ENCODE measurements at regions not wholly inside any gene's neighbourhood (a gene's known extent, or its start where the extent isn't known, plus 50 kb on each side); places are given as distances from the start of the nearest gene placed in this dataset.

GRCh38 chr16:52896478-52897164 lies 156.1 kb downstream of the CHD9NB start:
- DNase-seq (ENCODE audit: low read depth) = no peak
- TF ChIP-seq CTCF (conservative IDR thresholded peaks at IDR 0.05; ENCODE audit: low read depth, low read length) = no peak
- H3K4me3 ChIP-seq (ENCODE audit: low read depth, low read length) = no peak overlapping the region

- no peak for TF ChIP-seq CTCF (conservative IDR thresholded peaks at IDR 0.05; ENCODE audit: low read depth, low read length)
- DNase-seq (ENCODE audit: low read depth) = no peak
- no peak overlapping the region for H3K4me3 ChIP-seq (ENCODE audit: low read depth, low read length)
These were observed 178.7 kb downstream of the CHD9NB start for GRCh38 chr16:52874042-52874441.

GRCh38 chr16:52872731-52873130 lies 180.0 kb downstream of the CHD9NB start:
- no peak for TF ChIP-seq CTCF (conservative IDR thresholded peaks at IDR 0.05; ENCODE audit: low read depth, low read length)
- H3K4me3 ChIP-seq (ENCODE audit: low read depth, low read length) = no peak overlapping the region
- DNase-seq (ENCODE audit: low read depth) = no peak

- H3K4me3 ChIP-seq (ENCODE audit: low read depth, low read length) = no peak overlapping the region
- DNase-seq (ENCODE audit: low read depth) = no peak
- no peak for TF ChIP-seq CTCF (conservative IDR thresholded peaks at IDR 0.05; ENCODE audit: low read depth, low read length)
These were observed 181.2 kb downstream of the CHD9NB start for GRCh38 chr16:52871481-52871880.

GRCh38 chr16:52869243-52869642 lies 183.5 kb downstream of the CHD9NB start:
- DNase-seq (ENCODE audit: low read depth) = no peak
- H3K4me3 ChIP-seq (ENCODE audit: low read depth, low read length) = no peak overlapping the region
- no peak for TF ChIP-seq CTCF (conservative IDR thresholded peaks at IDR 0.05; ENCODE audit: low read depth, low read length)

- no peak overlapping the region for H3K4me3 ChIP-seq (ENCODE audit: low read depth, low read length)
- TF ChIP-seq CTCF (conservative IDR thresholded peaks at IDR 0.05; ENCODE audit: low read depth, low read length) = no peak
- no peak for DNase-seq (ENCODE audit: low read depth)
These were observed 189.7 kb downstream of the CHD9NB start for GRCh38 chr16:52863000-52863399.

- peak; percentile 7 for DNase-seq (ENCODE audit: low read depth)
- TF ChIP-seq CTCF (conservative IDR thresholded peaks at IDR 0.05; ENCODE audit: low read depth, low read length) = peak; percentile 73
- no peak overlapping the region for H3K4me3 ChIP-seq (ENCODE audit: low read depth, low read length)
These were observed 191.1 kb downstream of the CHD9NB start for GRCh38 chr16:52861614-52862022.
